HG02623 (cell line): ENCODE measurements at regions not wholly inside any gene's neighbourhood (a gene's known extent, or its start where the extent isn't known, plus 50 kb on each side); places are given as distances from the start of the nearest gene placed in this dataset.

Experiments used
- ATAC-seq: cut with Tn5 transposase; IDR thresholded peaks from one replicate; pipeline ENCODE4 v1.9.1; 2021; ENCODE audit warnings: moderate library complexity; ENCODE audit not compliant: unreplicated experiment

DNA sequence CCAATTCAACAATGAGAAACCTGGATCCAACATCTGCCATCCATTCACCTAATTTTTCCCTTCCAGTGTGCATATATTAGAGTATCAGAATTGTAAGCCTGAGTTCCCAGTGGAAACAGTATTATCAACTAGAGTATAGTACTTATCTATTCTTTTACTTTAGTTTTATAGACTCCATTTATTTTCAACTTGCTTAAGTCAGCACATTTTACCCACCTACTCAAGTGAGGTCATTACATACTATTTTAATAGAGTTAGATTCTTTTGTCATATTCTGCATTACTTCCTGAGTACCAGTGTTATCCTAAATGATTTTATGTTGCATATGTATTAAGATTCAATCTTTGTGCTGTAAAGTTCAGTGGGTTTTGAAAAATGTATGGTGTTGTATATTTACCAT is 1393.3 kb downstream of the MAT2B start:
- no peak for ATAC-seq

DNA sequence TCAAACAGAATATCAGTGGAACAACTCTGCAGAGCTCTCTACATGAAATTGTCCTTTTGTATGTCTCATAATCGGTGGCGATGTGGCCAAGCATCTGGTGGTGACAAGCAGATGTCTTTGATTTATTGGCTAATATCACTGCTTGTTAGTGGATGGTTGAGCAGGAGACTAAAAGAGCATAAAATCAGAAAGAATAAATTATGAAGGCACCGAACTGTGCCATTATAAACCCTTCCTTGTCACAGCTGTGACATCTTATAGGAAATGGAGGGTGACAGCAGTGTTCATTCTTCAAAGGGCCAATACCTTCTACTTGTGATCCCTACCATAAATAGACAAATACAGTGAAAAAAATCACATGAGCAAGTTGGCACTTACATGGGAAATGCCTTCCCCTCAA is 1404.3 kb downstream of the MAT2B start:
- ATAC-seq: no peak

- no peak for ATAC-seq
These were observed 1416.3 kb downstream of the MAT2B start for GRCh38 chr5:164921722-164922121.

GRCh38 chr5:164934039-164934438 is 1428.6 kb downstream of the MAT2B start:
- no peak for ATAC-seq

DNA sequence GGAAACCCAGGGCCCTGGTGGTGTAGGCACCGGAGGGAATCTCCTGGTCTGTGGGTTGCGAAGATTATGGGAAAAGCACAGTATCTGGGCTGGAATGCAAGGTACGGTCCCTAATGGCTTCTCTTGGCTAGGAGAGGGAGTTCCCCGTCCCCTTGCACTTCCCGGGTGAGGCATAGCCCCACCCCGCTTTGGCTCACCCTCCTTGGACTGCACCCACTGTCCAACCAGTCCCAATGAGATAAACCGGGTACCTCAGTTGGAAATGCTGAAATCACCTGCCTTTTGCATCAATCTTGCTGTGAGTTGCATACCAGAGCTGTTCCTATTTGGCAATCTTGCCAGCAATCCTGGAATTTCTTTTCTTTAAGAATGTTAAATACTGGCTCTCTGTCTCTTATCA is 1429.1 kb downstream of the MAT2B start:
- ATAC-seq: no peak

GRCh38 chr5:164941132-164941531 is 1435.7 kb downstream of the MAT2B start:
- no peak for ATAC-seq

- ATAC-seq: no peak
These were observed 1445.5 kb downstream of the MAT2B start for GRCh38 chr5:164950927-164951326.

- no peak for ATAC-seq
These were observed 1446.2 kb downstream of the MAT2B start for GRCh38 chr5:164951570-164951969.

- no peak for ATAC-seq
These were observed 1453.3 kb downstream of the MAT2B start for GRCh38 chr5:164958688-164959087.

DNA sequence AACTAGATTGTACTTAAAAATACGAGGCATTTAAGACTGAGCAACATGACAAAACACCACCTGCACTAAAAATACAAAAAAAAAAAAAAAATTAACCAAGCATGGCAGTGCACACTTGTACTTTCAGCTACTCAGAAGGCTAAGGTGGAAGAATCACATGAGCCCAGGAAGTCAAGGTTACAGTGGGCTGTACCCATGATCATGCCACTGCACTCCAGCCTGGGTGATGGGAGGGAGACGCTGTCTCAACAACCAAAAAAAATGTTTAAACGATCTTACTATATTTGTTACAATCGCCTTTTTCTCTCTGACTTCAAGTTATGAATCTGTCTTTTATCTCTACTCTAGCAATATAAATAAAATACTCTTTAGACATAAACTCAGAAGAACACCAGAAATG is 1454.3 kb downstream of the MAT2B start:
- no peak for ATAC-seq

GRCh38 chr5:164962329-164962961 is 1457.0 kb downstream of the MAT2B start:
- no peak for ATAC-seq

GRCh38 chr5:164966611-164967010 is 1461.2 kb downstream of the MAT2B start:
- no peak for ATAC-seq

GRCh38 chr5:164967354-164967753 is 1461.9 kb downstream of the MAT2B start:
- ATAC-seq: no peak

DNA sequence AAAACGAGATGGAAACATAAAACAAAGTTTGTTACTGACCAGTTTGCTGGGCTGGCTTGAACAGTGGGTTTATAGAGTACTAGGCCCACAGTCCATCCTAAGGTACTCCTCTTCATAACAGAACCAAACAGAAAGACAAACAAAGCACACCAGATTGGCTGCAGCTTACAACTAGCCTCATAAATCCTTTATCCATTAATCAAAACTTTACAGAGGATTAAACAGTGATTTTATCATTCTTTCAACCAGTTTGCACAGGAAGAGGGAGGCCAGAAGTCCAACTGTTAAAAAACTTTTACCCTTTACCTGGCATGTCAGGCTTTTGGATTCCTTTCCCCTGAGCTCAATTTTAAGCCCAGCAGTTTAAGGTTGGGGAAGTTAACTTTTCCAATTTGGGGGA is 1467.6 kb downstream of the MAT2B start:
- ATAC-seq: no peak

- no peak for ATAC-seq
These were observed 1470.6 kb downstream of the MAT2B start for GRCh38 chr5:164975986-164976385.

- no peak for ATAC-seq
These were observed 1475.1 kb downstream of the MAT2B start for GRCh38 chr5:164980480-164980879.

DNA sequence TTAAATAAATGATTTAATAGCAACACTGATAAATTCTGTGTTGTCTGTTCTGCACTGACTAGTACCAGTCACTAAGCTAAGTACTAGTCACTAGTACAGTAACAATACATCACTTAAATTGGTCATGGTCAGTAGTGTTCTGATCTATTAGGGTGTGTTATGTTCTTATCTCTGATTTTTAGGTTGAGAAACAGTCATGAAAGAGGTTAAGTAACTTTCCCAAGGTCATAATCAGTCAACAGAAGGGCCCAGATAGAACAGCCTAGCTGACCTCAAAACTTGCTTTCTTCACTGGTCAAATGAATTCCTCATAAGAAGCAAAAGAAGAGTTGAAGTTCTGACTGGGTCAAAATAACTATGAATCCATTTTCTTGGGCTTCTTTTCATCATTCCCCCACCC is 1492.7 kb downstream of the MAT2B start:
- no peak for ATAC-seq

GRCh38 chr5:164998590-164998989 is 1493.2 kb downstream of the MAT2B start:
- no peak for ATAC-seq

DNA sequence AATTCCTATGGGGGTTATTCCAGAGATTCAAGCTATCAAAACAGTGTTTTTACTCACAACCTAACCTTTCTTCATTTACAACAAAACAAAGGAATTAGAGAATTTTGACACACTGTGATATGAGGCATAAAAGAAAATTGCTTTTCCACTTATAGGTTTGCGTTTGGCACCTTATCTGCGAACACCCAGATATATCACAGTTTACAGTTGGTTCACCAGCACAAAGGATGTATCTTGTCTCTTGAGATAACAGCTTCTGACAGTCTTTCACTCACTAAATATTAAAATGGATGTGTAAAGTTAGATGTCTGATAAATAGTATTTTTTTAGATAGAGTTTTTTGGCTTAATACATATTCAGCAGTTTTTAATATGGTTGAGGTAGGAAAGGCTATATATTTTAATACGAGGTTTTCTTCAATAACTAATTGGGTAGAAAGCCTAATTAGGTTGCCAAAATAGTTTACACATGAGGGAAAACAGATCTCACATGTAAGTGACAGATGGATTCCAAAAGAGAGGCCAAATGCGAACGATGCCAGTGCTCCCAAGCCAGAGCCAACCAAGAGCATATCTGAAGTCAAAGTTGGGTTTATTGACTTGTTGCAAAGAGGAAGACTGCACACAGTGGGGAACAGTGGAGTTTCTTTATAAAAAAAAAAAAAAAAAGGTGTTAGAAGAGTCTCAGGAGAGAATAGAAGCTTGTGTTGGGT is 1495.2 kb downstream of the MAT2B start:
- ATAC-seq: no peak

- ATAC-seq: no peak
These were observed 1497.9 kb downstream of the MAT2B start for GRCh38 chr5:165003283-165003682.

GRCh38 chr5:165004175-165004574 is 1498.8 kb downstream of the MAT2B start:
- no peak for ATAC-seq

GRCh38 chr5:165014439-165014838 is 1509.0 kb downstream of the MAT2B start:
- ATAC-seq: no peak

- ATAC-seq: no peak
These were observed 1509.7 kb downstream of the MAT2B start for GRCh38 chr5:165015126-165015525.
